GM18505 (cell line): ENCODE measurements at regions not wholly inside any gene's neighbourhood (a gene's known extent, or its start where the extent isn't known, plus 50 kb on each side); places are given as distances from the start of the nearest gene placed in this dataset.

Experiments used
- ATAC-seq: cut with Tn5 transposase; IDR thresholded peaks from one replicate; pipeline ENCODE4 v1.9.1; 2021; ENCODE audit not compliant: unreplicated experiment
- POLR2A ChIP-seq: IDR thresholded peaks from 4 replicates; pipeline ENCODE4 v1.6.1; 2011; ENCODE audit warnings: borderline replicate concordance; ENCODE audit not compliant: insufficient read depth, insufficient read length; ENCODE audit errors: extremely low read depth

DNA sequence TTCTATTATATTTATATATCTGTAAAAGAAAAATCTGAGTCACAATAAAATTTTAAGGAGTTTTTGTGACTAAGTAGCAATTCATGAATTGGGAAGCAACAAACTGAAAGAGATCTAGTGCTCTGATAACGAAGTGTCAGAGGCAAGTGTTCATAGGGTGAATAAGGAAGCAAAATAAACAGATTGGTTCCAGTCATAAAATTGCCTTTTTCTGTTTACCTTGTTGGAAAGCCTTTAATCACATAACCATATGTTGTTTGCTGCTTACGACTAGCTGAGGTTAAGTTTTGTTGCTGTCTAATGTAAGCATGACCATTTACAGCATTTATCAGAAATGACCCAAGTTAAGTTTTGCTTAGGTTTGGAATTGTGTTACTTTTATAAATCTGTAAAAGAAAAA, 358.9 kb downstream of the ARL6IP6 start:
- ATAC-seq = no peak
- no peak for TF ChIP-seq POLR2A

DNA sequence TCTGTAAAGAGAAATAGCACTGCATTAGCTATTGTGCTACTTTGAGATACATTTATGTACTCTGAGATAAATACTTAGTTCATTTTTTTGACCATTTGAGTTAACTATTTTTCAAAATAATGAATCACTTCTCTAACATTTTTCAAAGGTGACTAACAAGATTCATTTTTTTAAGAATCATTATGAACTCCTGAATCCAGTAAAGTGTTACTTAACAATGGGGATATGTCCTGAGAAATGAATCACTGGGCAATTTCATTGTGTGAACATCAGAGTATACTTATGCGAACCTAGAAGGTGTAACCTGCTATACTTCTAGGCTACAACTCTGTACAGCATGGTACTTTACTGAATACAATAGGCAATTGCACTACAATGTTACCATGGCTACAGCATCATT, 355.8 kb downstream of the ARL6IP6 start:
- ATAC-seq = no peak
- TF ChIP-seq POLR2A = no peak

DNA sequence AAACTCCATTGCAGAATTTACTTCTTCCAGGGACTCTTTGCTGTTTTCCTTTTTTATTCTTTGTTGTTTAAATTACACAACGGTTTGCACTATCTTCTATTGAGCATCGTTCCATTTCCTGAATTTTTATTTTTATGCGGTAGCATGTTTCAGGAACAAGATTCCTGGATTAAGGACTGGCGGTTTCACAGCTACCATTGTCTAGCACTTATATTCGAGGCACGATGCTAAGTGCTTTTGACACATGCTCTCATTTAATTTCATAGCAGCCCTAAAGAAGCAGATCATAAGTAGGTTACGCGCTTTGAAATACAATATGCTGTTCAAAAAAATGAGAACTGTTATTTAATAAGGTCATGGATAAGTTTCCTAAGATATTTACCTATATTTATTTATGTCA, 354.4 kb downstream of the ARL6IP6 start:
- no peak for TF ChIP-seq POLR2A
- ATAC-seq = no peak

DNA sequence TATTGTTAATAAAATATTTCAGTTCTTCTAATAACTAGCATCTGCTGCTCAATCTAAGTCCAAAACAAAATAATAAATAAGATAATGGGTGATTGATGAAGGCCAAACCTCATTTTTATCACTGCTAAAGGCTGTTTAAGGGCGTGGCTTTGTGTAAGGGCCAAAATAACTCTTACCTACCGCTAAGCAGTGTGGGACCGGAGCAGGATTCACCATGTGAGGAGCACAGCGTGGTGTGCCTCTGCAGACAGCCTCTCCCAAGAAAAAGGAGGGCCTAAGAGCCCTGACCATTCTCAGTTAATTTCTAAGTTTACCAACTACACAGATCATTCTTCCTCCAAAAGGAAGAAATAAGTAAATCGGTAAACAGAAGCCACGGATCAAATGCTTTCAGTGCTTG, 353.7 kb downstream of the ARL6IP6 start:
- ATAC-seq = no peak
- TF ChIP-seq POLR2A = no peak

DNA sequence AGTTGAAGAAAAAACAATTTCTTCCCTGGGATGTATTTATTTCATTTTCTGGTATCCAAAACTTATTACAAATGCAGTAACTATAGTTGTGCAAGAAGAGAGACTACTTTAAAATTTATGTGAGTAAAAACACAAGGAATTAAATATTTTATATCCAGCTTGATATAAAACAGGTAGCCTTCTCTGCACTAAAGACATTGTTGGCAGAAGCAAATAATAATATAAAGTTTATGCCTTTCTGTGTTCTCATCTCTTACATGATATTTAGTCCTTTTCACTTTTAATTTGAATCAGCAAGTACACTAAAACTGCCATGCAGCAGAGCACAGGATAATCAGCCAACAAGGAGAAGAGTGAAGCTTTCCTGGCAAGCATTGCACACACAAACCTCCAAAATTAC, 352.7 kb downstream of the ARL6IP6 start:
- ATAC-seq = no peak
- TF ChIP-seq POLR2A = no peak

DNA sequence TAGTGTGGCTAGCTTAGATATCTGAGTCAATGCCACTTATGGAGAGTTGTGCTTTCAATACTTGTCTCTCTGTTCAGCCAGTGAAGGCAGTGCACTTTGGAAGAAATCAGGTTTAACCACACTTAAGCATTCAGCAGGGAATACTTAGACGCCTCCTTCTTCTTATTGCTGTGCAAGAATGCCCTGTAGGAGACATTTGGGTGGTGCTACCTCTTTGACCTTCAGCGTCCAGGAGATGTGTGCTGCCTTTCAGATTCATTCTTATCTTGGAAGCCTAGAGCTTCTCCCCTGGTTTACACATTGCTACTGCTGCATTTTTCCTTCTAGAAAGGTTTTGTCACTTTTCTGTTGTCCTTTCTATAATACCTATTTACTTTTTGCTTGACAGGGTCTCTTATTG, 350.5 kb downstream of the ARL6IP6 start:
- no peak for TF ChIP-seq POLR2A
- no peak for ATAC-seq

DNA sequence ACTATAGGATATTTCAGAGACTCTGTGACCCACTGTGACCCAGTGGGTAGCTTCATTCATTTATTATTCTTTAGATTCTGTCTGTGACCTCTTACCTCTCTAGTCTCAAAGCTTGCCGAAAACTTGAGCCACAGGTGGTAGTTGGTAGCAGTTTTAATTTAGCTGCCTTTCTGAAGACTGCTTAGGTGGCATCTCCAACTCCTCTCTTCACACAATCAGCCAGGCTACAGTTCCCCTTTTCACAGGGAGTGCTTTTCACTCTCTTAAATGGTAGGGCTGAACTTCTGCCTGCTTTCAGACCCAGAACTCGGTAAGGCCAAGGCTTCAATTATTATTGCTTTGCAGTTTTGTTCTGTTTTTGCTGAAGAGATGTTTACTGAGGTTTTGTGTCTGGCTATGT, 349.6 kb downstream of the ARL6IP6 start:
- ATAC-seq = no peak
- no peak for TF ChIP-seq POLR2A

DNA sequence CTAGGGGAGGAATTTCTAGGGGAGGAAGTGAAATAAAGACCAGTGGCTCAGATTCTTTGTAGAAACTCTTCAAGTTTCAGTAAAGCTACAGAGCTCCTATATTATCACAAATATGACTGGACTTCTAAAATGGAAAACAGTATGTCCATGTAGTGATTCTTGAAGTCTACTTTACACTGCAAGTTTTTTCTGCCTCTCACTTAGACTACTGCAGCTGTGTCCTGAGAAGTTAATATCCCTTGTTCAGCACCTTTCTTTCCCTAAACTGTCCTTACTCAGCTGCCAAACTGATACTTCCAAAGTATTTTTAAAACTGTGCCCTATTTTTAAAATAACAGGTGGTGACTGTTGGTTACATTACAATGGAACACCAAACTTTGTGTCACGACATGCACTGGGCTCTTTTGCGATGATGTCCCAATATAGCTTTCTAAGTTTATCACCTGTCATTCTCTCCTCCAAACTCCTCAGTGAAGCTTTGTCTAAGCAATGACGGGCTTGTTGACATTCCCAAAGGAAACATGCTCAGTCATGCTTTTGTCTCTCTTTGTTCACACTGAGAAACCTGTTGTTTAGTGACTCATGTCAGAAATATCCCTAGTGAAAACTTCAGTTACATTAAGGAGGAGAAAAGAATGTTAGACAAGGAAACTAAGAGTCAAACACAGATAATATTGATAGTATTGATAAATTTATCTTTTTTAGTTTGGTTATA, 341.1 kb downstream of the ARL6IP6 start:
- ATAC-seq = no peak
- TF ChIP-seq POLR2A = no peak

DNA sequence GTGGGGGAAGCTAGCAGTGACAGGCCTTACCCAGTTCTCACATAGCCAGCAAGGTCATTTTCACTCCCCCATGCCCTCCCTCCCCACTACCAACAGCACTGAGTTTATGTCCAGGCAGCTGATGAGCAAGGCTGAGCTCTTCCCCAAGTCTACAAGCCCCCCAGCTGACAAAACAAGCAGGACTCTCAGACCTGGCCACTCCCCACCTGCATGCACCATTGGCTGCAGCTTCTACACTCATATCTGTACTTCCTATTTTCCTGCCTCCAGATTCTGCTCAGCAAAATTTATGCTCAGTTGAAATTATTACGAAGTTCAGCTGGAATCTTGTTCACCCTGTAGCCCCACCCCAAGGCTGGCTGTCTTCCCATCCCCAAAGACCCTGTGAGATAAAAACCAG, 339.3 kb downstream of the ARL6IP6 start:
- no peak for ATAC-seq
- no peak for TF ChIP-seq POLR2A

DNA sequence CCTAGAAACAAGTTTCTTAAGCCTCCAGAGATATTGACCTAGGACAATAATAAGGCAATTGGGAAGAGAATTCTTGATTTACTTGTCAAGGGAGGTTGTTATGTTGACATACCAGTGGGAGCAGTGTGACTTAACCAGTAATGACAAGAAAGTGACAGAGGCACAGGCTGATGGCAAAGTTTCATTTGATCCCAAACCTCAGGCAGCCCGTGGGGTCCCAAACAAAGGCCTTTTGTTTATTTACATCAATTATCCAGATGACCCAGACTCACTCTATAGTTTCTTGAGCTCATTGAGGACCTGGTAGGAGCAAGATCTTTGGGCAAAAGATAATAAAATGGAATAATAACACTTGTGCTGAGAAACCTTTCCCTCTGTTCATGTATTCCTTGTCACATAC, 336.8 kb downstream of the ARL6IP6 start:
- TF ChIP-seq POLR2A = no peak
- ATAC-seq = no peak

DNA sequence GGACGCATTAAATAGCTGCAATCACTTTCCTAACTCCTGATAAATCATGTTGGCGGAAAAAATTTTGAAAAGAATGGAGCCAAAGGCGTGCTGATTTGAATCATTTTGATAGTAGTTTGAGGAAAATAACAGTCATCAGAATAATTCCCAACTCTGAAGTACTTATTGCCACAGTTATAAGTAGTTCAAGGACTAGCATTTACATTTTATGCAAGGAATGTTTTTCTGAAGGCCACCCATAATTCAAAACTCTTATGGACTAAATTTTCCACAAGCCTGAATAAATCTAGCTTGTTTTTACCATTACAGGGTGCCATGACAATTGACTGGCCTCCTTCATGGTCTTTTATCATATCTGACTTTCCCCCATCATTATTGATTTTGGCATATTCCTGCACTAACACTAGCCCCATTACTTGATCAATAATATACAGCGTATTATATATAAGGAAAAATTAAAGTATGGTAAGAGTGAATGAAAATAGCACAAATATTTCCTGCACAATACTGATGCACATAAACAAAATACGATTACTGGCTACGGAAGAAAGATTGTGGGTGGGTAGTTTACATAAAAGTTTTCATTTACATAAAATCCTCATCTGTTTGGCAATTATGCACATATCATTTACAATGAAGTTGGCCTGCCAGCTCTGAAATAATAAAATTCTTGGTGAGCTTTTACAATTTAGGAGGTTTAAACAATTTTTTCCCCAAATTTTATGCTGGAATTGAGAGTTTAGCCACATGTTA, 334.6 kb downstream of the ARL6IP6 start:
- ATAC-seq = no peak
- no peak for TF ChIP-seq POLR2A

DNA sequence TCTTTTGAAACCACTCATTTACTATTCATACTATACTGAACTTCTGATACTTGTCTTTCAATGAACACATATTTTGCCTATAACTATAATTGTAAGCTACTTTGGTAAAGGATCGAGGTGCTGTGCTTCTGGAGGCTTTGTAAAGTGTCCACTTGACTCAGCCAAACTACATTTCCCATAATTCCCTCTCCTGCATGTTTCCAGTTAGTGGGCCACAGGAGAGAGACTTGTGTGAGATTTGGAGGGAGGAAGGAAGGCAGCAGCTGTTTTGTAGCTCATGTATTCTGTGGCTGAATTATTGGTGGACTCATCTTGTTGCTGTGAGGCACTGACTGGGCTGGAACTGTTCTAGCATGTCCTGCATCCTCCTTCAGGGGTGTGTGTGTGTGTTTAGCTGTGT, 328.8 kb downstream of the ARL6IP6 start:
- no peak for ATAC-seq

DNA sequence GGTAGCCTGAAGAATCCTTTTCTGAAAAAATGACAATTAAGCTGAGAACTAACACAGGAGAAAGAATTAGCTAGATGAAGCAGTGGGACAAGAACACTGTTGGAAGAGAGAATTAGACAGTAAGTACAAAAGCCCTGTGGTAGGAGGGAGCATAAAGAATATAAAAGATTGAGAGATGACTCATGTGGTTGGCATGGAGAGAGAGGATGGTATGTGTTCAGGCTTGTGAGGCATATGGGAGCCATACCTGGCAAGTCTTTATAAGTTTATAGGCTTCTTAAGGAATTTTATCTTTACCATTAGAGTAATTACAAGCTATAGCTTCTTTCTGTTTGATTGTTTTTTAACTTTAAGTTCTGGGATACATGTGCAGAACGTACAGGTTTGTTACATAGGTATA, 325.0 kb downstream of the ARL6IP6 start:
- ATAC-seq = no peak
- TF ChIP-seq POLR2A = no peak

More for the DNA sequence above, 328.8 kb downstream of the ARL6IP6 start:
- TF ChIP-seq POLR2A = no peak

DNA sequence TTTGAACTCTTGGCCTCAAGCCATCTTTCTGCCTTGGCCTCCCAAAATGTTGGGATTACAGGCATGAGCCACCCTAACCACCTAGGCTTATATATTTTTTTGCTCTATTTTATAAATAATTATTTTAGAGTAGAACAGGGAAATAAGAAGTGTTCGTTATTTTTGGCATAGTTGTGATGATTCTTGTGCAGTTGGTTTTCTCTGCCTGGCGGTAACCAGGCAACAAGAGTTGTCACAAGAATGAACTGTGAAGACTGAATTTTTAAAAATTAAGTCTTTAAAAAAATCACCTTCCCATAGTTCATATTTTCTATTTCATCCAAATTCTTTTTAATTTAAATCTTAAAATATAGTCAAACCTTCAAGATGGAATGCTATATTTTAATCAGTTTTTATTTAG, 310.2 kb downstream of the ARL6IP6 start:
- ATAC-seq = no peak
- no peak for TF ChIP-seq POLR2A
